ENCODE measurements at regions not wholly inside any gene's neighbourhood (a gene's known extent, or its start where the extent isn't known, plus 50 kb on each side); places are given as distances from the start of the nearest gene placed in this dataset.

DNA sequence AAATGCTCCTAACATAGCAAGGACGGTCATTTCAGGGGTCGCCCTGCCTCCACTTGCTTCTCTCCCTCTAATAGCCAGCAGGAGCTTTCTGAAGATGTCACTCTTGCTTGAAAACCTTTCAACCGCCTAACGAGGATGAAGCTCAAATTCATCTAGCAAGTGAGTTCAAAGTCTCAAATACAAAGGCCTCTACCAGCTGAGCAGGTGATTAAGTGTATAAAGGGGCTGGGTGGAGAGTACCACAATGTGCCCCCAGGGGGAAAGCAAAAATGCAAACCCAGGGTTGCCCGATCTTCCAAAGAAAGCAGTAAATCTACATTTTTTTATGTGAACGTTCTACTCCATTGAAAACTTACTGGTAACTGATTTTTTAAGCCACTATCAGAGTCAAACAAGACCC is 50.4 kb upstream of the GRIP2 start:
- no TSS peak for BruUV-seq (replicated peaks)
- no peaks in the 10 kb centered on the region for H4K20me1 ChIP-seq (ENCODE audit: insufficient read depth, low read length)
- no peak overlapping the region for H3K4me3 ChIP-seq (ENCODE audit: low read depth, low read length, poor library complexity, severe bottlenecking)
- POLR2A ChIA-PET: no interaction called here
- no peak overlapping the region for H2AFZ ChIP-seq (ENCODE audit: low read length)
- DNase-seq (ENCODE audit: low spot score): no peak
- H3K9me3 ChIP-seq (ENCODE audit: low read length): no peaks in the 10 kb centered on the region
- H3K27ac ChIP-seq (ENCODE audit: low read depth, low read length, poor library complexity, severe bottlenecking): no peak overlapping the region
- intact Hi-C loops (cut with micrococcal nuclease; ENCODE audit: unreplicated experiment): no loop called here
- H3K36me3 ChIP-seq (ENCODE audit: insufficient read depth, low read length): no peaks in the 10 kb centered on the region
- no peaks in the 10 kb centered on the region for H3K9me2 ChIP-seq (ENCODE audit: insufficient read depth, low read length)
- no peaks in the 10 kb centered on the region for H3K79me2 ChIP-seq (ENCODE audit: insufficient read depth, low read depth, low read length)
- H3K4me1 ChIP-seq (ENCODE audit: insufficient read depth, low read length, poor library complexity, severe bottlenecking): no peaks in the 10 kb centered on the region
- H3K4me2 ChIP-seq (ENCODE audit: low read length): no peak overlapping the region
- CTCF ChIA-PET (ENCODE audit: unreplicated experiment): no interaction called here
- TF ChIP-seq EZH2phosphoT487 (IDR thresholded peaks at IDR 0.05; ENCODE audit: borderline replicate concordance, low read depth, low read length): no peak
- TF ChIP-seq, protein P1, sequence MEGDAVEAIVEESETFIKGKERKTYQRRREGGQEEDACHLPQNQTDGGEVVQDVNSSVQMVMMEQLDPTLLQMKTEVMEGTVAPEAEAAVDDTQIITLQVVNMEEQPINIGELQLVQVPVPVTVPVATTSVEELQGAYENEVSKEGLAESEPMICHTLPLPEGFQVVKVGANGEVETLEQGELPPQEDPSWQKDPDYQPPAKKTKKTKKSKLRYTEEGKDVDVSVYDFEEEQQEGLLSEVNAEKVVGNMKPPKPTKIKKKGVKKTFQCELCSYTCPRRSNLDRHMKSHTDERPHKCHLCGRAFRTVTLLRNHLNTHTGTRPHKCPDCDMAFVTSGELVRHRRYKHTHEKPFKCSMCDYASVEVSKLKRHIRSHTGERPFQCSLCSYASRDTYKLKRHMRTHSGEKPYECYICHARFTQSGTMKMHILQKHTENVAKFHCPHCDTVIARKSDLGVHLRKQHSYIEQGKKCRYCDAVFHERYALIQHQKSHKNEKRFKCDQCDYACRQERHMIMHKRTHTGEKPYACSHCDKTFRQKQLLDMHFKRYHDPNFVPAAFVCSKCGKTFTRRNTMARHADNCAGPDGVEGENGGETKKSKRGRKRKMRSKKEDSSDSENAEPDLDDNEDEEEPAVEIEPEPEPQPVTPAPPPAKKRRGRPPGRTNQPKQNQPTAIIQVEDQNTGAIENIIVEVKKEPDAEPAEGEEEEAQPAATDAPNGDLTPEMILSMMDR (conservative IDR thresholded peaks at IDR 0.05; ENCODE audit: low read length): no peak

DNA sequence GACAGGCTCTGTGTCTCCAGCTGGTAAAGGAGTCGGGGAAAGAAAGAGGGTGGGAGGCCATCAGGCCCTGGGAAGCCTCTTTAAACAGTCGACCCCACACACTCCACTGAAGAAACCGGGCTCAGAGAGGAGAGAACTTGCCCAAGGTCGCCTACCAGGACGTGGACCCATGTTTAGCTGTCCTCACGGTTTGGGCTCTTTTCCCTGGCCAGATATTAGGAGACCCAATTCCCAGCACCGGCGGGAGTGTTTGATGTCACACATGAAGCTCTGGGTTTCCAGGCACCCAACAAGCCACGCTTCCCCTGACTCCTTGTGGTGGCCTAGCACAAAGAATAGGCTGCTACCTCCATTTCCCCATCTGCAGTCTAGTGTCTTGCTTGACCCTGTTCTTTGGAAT is 52.2 kb upstream of the GRIP2 start:
- CTCF ChIA-PET (ENCODE audit: unreplicated experiment): no interaction called here
- intact Hi-C loops (cut with micrococcal nuclease; ENCODE audit: unreplicated experiment): no loop called here
- Histone ChIP-seq H3K36me3 (ENCODE audit: insufficient read depth, low read length) (no peaks in the 10 kb centered on the region), H3K9me3 (ENCODE audit: low read length) (no peaks in the 10 kb centered on the region), H2AFZ (ENCODE audit: low read length) (no peak overlapping the region), H3K79me2 (ENCODE audit: insufficient read depth, low read depth, low read length) (no peaks in the 10 kb centered on the region), H4K20me1 (ENCODE audit: insufficient read depth, low read length) (no peaks in the 10 kb centered on the region), H3K27ac (ENCODE audit: low read depth, low read length, poor library complexity, severe bottlenecking) (no peak overlapping the region), H3K9me2 (ENCODE audit: insufficient read depth, low read length) (no peaks in the 10 kb centered on the region), H3K4me3 (ENCODE audit: low read depth, low read length, poor library complexity, severe bottlenecking) (no peak overlapping the region), H3K4me2 (ENCODE audit: low read length) (no peak overlapping the region), H3K4me1 (ENCODE audit: insufficient read depth, low read length, poor library complexity, severe bottlenecking) (no peaks in the 10 kb centered on the region)
- no TSS peak for BruUV-seq (replicated peaks)
- TF ChIP-seq EZH2phosphoT487 (IDR thresholded peaks at IDR 0.05; ENCODE audit: borderline replicate concordance, low read depth, low read length): no peak
- TF ChIP-seq, protein P1 (conservative IDR thresholded peaks at IDR 0.05; ENCODE audit: low read length): no peak
- POLR2A ChIA-PET: no interaction called here
- no peak for DNase-seq (ENCODE audit: low spot score)

DNA sequence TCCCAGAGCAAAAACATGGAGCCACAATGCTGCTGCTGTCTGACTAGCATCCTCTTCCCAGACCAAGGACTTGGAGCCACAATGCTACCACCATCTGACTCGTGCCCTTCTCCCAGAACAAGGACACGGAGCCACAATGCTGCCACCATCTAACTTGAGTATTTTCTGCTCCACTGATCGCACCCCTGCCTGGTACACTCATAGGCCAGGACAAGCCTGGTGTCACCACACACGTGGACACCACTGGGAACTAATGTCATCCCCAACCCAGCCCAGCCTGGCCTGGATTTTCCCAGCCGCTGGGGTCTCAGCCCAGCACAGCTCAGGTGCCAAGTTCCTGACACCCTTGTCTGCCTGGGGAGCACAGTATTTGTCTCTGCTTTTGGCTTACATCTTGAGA is 52.7 kb upstream of the GRIP2 start:
- H3K9me3 ChIP-seq (ENCODE audit: low read length): no peaks in the 10 kb centered on the region
- H3K9me2 ChIP-seq (ENCODE audit: insufficient read depth, low read length): no peaks in the 10 kb centered on the region
- no peak overlapping the region for H3K27ac ChIP-seq (ENCODE audit: low read depth, low read length, poor library complexity, severe bottlenecking)
- BruUV-seq (replicated peaks): no TSS peak
- H4K20me1 ChIP-seq (ENCODE audit: insufficient read depth, low read length): no peaks in the 10 kb centered on the region
- no peak overlapping the region for H3K4me3 ChIP-seq (ENCODE audit: low read depth, low read length, poor library complexity, severe bottlenecking)
- POLR2A ChIA-PET: no interaction called here
- no peaks in the 10 kb centered on the region for H3K36me3 ChIP-seq (ENCODE audit: insufficient read depth, low read length)
- TF ChIP-seq, protein P1 (conservative IDR thresholded peaks at IDR 0.05; ENCODE audit: low read length): no peak
- TF ChIP-seq EZH2phosphoT487 (IDR thresholded peaks at IDR 0.05; ENCODE audit: borderline replicate concordance, low read depth, low read length): no peak
- intact Hi-C loops (cut with micrococcal nuclease; ENCODE audit: unreplicated experiment): no loop called here
- CTCF ChIA-PET (ENCODE audit: unreplicated experiment): no interaction called here
- DNase-seq (ENCODE audit: low spot score): no peak
- H3K79me2 ChIP-seq (ENCODE audit: insufficient read depth, low read depth, low read length): no peaks in the 10 kb centered on the region
- no peak overlapping the region for H3K4me2 ChIP-seq (ENCODE audit: low read length)
- H3K4me1 ChIP-seq (ENCODE audit: insufficient read depth, low read length, poor library complexity, severe bottlenecking): no peaks in the 10 kb centered on the region
- H2AFZ ChIP-seq (ENCODE audit: low read length): no peak overlapping the region
